WTC11 (cell line): ENCODE measurements at regions not wholly inside any gene's neighbourhood (a gene's known extent, or its start where the extent isn't known, plus 50 kb on each side); places are given as distances from the start of the nearest gene placed in this dataset.

Experiments used
- ATAC-seq: fragments of 200-7000 bp; cut with Tn5 transposase; 2 replicates; pipeline ENCODE4 v1.10.0; 2021; ENCODE audit warnings: mild to moderate bottlenecking, moderate library complexity
- CTCF ChIA-PET: fragments of 300-600 bp; sonication (Branson Sonifier 250); formaldehyde crosslinking; loops from one replicate; lab custom pipeline; 2021; ENCODE audit warnings: antibody characterized with exemption; lab: Charles Lee
- POLR2A ChIA-PET: fragments of 350-600 bp; sonication (Branson Sonifier 250); formaldehyde crosslinking; loops from one replicate; lab custom pipeline; 2021; ENCODE audit warnings: antibody characterized with exemption; lab: Charles Lee
- DNase-seq: peaks from one replicate; pipeline ENCODE4 v3.0.0; 2021; ENCODE audit warnings: low spot score
- H3K27ac Mint-ChIP-seq: 2 replicates; pipeline ENCODE4 v1.8.0; 2021; ENCODE audit warnings: mixed read lengths
- H3K27me3 Mint-ChIP-seq: 2 replicates; pipeline ENCODE4 v1.8.0; 2021; ENCODE audit warnings: low read depth, mild to moderate bottlenecking, moderate library complexity, mixed read lengths
- H3K36me3 Mint-ChIP-seq: 2 replicates; pipeline ENCODE4 v1.8.0; 2021; ENCODE audit warnings: mixed read lengths
- H3K4me1 Mint-ChIP-seq: 2 replicates; pipeline ENCODE4 v1.8.0; 2022; ENCODE audit warnings: mixed read lengths
- H3K4me3 Mint-ChIP-seq: 2 replicates; pipeline ENCODE4 v1.8.0; 2021; ENCODE audit warnings: mild to moderate bottlenecking, moderate library complexity, mixed read lengths
- H3K9me3 Mint-ChIP-seq: 2 replicates; pipeline ENCODE4 v1.8.0; 2021; ENCODE audit warnings: mixed read lengths
- CBFB ChIP-seq: sonication (generic); formaldehyde crosslinking; IDR thresholded peaks from 2 replicates; pipeline ENCODE4 v1.8.1; 2022; ENCODE audit warnings: mild to moderate bottlenecking, low read depth, missing genetic modification reagents
- EMX1 ChIP-seq: fragments of 250-450 bp; sonication (Bioruptor Pico); IDR thresholded peaks from 2 replicates; pipeline ENCODE4 v1.8.0; 2021; ENCODE audit warnings: mild to moderate bottlenecking
- FOXK1 ChIP-seq: sonication (generic); formaldehyde crosslinking; IDR thresholded peaks from 2 replicates; pipeline ENCODE4 v1.8.0; 2022; ENCODE audit warnings: mild to moderate bottlenecking, moderate library complexity, missing genetic modification reagents
- FOXP1 ChIP-seq: sonication (generic); formaldehyde crosslinking; IDR thresholded peaks from 2 replicates; pipeline ENCODE4 v1.8.0; 2022; ENCODE audit warnings: missing genetic modification reagents, mild to moderate bottlenecking, moderate library complexity, borderline replicate concordance
- GABPB1 ChIP-seq: sonication (generic); formaldehyde crosslinking; IDR thresholded peaks from 2 replicates; pipeline ENCODE4 v1.8.1; 2023; ENCODE audit warnings: mild to moderate bottlenecking, missing genetic modification reagents
- IRF1 ChIP-seq: sonication (generic); formaldehyde crosslinking; IDR thresholded peaks from 2 replicates; pipeline ENCODE4 v1.8.0; 2023; ENCODE audit warnings: missing genetic modification reagents
- JAZF1 ChIP-seq: fragments of 250-450 bp; sonication (Bioruptor Pico); IDR thresholded peaks from 2 replicates; pipeline ENCODE4 v1.9.0; 2021; ENCODE audit warnings: moderate library complexity, mild to moderate bottlenecking, inconsistent platforms
- TEAD4 ChIP-seq: sonication (generic); formaldehyde crosslinking; IDR thresholded peaks from 2 replicates; pipeline ENCODE4 v1.8.0; 2022; ENCODE audit warnings: mild to moderate bottlenecking, missing genetic modification reagents
- ZBTB21 ChIP-seq: sonication (generic); formaldehyde crosslinking; IDR thresholded peaks from 2 replicates; pipeline ENCODE4 v1.8.1; 2023; ENCODE audit warnings: mild to moderate bottlenecking, missing genetic modification reagents, borderline replicate concordance
- ZNF317 ChIP-seq: sonication (generic); formaldehyde crosslinking; IDR thresholded peaks from 2 replicates; pipeline ENCODE4 v1.8.1; 2023; ENCODE audit warnings: low read depth, mild to moderate bottlenecking, moderate library complexity, missing genetic modification reagents, borderline replicate concordance
- ZSCAN18 ChIP-seq: fragments of 250-450 bp; sonication (Bioruptor Pico); IDR thresholded peaks from 2 replicates; pipeline ENCODE4 v2.1.2; 2022; ENCODE audit warnings: mild to moderate bottlenecking, moderate library complexity
- TF ChIP-seq, protein P1 (sequence below): sonication (generic); formaldehyde crosslinking; conservative IDR thresholded peaks from 2 replicates; pipeline ENCODE4 v1.8.1; 2022; ENCODE audit warnings: mild to moderate bottlenecking, missing genetic modification reagents
- TF ChIP-seq, protein P2 (sequence below): fragments of 200-600 bp; IDR thresholded peaks from 2 replicates; pipeline ENCODE4 v1.8.0; 2022; ENCODE audit warnings: antibody characterized with exemption
- TF ChIP-seq, protein P3 (sequence below): sonication (generic); formaldehyde crosslinking; IDR thresholded peaks from 2 replicates; pipeline ENCODE4 v1.8.0; 2022; ENCODE audit warnings: mild to moderate bottlenecking, missing genetic modification reagents
- TF ChIP-seq, protein P4 (sequence below): sonication (generic); formaldehyde crosslinking; IDR thresholded peaks from 2 replicates; pipeline ENCODE4 v1.8.1; 2022; ENCODE audit warnings: missing genetic modification reagents, borderline replicate concordance
- TF ChIP-seq, protein P5 (sequence below): sonication (generic); formaldehyde crosslinking; IDR thresholded peaks from 2 replicates; pipeline ENCODE4 v1.8.1; 2022; ENCODE audit warnings: low read depth, missing genetic modification reagents, borderline replicate concordance
- TF ChIP-seq, protein P6 (sequence below): sonication (generic); formaldehyde crosslinking; IDR thresholded peaks from 2 replicates; pipeline ENCODE4 v1.8.1; 2022; ENCODE audit warnings: mild to moderate bottlenecking, missing genetic modification reagents, moderate library complexity, borderline replicate concordance

GRCh38 chr16:86096850-86097249, 197.9 kb downstream of the IRF8 start (continued):
- no peak for TF ChIP-seq EMX1 (CRISPR knock-in tag)
- no peak for TF ChIP-seq FOXK1 (CRISPR knock-in tag)
- no peak for TF ChIP-seq JAZF1
- no peak for TF ChIP-seq TEAD4
- TF ChIP-seq ZNF317 (CRISPR knock-in tag): no peak
- no peak for TF ChIP-seq IRF1 (CRISPR knock-in tag)
- TF ChIP-seq ZSCAN18 (CRISPR knock-in tag): no peak
- TF ChIP-seq, protein P1, sequence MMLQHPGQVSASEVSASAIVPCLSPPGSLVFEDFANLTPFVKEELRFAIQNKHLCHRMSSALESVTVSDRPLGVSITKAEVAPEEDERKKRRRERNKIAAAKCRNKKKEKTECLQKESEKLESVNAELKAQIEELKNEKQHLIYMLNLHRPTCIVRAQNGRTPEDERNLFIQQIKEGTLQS: no peak
- TF ChIP-seq, protein P2, sequence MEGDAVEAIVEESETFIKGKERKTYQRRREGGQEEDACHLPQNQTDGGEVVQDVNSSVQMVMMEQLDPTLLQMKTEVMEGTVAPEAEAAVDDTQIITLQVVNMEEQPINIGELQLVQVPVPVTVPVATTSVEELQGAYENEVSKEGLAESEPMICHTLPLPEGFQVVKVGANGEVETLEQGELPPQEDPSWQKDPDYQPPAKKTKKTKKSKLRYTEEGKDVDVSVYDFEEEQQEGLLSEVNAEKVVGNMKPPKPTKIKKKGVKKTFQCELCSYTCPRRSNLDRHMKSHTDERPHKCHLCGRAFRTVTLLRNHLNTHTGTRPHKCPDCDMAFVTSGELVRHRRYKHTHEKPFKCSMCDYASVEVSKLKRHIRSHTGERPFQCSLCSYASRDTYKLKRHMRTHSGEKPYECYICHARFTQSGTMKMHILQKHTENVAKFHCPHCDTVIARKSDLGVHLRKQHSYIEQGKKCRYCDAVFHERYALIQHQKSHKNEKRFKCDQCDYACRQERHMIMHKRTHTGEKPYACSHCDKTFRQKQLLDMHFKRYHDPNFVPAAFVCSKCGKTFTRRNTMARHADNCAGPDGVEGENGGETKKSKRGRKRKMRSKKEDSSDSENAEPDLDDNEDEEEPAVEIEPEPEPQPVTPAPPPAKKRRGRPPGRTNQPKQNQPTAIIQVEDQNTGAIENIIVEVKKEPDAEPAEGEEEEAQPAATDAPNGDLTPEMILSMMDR: no peak

DNA sequence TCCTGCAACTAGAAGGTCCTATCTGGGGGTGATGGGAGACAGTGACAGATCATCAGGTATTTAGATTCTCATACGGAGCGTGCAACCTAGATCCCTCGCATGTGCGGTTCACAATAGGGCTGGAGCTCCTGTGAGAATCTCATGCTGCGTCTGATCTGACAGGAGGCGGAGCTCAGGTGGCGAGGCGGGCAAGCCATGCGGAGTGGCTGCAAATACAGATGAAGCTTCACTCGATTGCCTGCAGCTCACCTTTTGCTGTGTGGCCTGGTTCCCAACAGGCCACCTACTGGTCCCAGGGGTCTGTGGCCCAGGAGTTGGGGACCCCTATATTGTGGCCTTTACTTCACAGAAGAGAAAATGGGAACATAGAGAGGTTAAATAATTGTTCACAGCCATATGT, 200.4 kb downstream of the IRF8 start:
- no peak overlapping the region for H3K4me3 Mint-ChIP-seq
- no peaks in the 10 kb centered on the region for H3K36me3 Mint-ChIP-seq
- peaks cover 4% of the 10 kb centered on the region for H3K4me1 Mint-ChIP-seq
- ATAC-seq (peak; percentile 51), DNase-seq (peak; percentile 39)
- CTCF ChIA-PET: interaction anchor here (0.8 to 1.6 kb wide), 5 partner anchors 26 to 419 kb away, joined by 3 to 6 read pairs (median 4); no protein-coding TSS in a partner anchor
- no peak overlapping the region for H3K27ac Mint-ChIP-seq
- H3K27me3 Mint-ChIP-seq: no peaks in the 10 kb centered on the region
- TF ChIP-seq, protein P3, sequence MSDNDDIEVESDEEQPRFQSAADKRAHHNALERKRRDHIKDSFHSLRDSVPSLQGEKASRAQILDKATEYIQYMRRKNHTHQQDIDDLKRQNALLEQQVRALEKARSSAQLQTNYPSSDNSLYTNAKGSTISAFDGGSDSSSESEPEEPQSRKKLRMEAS (CRISPR knock-in tag): peak; percentile 50; the same call in 1 of the 2 replicates
- TF ChIP-seq, protein P4, sequence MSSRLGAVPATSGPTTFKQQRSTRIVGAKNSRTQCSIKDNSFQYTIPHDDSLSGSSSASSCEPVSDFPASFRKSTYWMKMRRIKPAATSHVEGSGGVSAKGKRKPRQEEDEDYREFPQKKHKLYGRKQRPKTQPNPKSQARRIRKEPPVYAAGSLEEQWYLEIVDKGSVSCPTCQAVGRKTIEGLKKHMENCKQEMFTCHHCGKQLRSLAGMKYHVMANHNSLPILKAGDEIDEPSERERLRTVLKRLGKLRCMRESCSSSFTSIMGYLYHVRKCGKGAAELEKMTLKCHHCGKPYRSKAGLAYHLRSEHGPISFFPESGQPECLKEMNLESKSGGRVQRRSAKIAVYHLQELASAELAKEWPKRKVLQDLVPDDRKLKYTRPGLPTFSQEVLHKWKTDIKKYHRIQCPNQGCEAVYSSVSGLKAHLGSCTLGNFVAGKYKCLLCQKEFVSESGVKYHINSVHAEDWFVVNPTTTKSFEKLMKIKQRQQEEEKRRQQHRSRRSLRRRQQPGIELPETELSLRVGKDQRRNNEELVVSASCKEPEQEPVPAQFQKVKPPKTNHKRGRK: no peak
- POLR2A ChIA-PET: no interaction called here
- H3K9me3 Mint-ChIP-seq: peaks cover 10% of the 10 kb centered on the region

GRCh38 chr16:86100205-86101136, 201.5 kb downstream of the IRF8 start:
- H3K27me3 Mint-ChIP-seq: no peaks in the 10 kb centered on the region
- no peak overlapping the region for H3K4me3 Mint-ChIP-seq
- peaks cover 11% of the 10 kb centered on the region for H3K9me3 Mint-ChIP-seq
- H3K27ac Mint-ChIP-seq: no peak overlapping the region
- ChIA-PET CTCF (interaction anchor here (0.5 to 2.0 kb wide), 3 partner anchors 56 to 1389 kb away, joined by 3 to 7 read pairs (median 6); no protein-coding TSS in a partner anchor), POLR2A (interaction anchor here (0.6 kb wide), 1 partner anchor 138 kb away, joined by 3 read pairs; no protein-coding TSS in a partner anchor)
- ATAC-seq: no peak
- TF ChIP-seq GABPB1 (CRISPR knock-in tag) (no peak), CBFB (CRISPR knock-in tag) (no peak), FOXP1 (CRISPR knock-in tag) (no peak), ZBTB21 (CRISPR knock-in tag) (no peak)
- TF ChIP-seq, protein P5, sequence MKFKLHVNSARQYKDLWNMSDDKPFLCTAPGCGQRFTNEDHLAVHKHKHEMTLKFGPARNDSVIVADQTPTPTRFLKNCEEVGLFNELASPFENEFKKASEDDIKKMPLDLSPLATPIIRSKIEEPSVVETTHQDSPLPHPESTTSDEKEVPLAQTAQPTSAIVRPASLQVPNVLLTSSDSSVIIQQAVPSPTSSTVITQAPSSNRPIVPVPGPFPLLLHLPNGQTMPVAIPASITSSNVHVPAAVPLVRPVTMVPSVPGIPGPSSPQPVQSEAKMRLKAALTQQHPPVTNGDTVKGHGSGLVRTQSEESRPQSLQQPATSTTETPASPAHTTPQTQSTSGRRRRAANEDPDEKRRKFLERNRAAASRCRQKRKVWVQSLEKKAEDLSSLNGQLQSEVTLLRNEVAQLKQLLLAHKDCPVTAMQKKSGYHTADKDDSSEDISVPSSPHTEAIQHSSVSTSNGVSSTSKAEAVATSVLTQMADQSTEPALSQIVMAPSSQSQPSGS (CRISPR knock-in tag): no peak
- TF ChIP-seq, protein P6, sequence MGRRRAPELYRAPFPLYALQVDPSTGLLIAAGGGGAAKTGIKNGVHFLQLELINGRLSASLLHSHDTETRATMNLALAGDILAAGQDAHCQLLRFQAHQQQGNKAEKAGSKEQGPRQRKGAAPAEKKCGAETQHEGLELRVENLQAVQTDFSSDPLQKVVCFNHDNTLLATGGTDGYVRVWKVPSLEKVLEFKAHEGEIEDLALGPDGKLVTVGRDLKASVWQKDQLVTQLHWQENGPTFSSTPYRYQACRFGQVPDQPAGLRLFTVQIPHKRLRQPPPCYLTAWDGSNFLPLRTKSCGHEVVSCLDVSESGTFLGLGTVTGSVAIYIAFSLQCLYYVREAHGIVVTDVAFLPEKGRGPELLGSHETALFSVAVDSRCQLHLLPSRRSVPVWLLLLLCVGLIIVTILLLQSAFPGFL (CRISPR knock-in tag): no peak
- H3K4me1 Mint-ChIP-seq: peaks cover 4% of the 10 kb centered on the region
- no peak for DNase-seq
- no peaks in the 10 kb centered on the region for H3K36me3 Mint-ChIP-seq
